ENCODE measurements at regions not wholly inside any gene's neighbourhood (a gene's known extent, or its start where the extent isn't known, plus 50 kb on each side); places are given as distances from the start of the nearest gene placed in this dataset.

DNA sequence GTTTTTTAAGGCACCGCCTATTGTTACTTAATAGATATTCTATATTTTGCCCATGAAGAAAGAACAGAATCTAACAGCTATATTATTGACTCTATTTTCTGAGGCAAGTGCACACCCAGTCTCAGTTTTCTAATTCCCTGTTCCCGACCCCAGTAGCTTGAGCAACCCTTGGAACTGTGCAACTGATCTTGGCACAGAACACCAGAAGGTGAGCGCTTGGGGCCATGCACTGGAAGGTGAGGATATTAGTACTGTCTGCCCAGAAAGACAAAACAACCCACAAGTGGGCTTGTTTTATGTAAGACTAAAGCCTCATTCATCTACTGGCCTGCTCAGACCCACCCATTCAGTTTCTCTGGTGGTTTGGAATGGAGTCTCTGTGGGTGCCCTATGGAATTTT lies 188.8 kb upstream of the LINC00305 start:
- no peak overlapping the region for H3K9ac ChIP-seq
- no peak overlapping the region for H3K27ac ChIP-seq
- no peaks in the 10 kb centered on the region for H4K20me1 ChIP-seq (ENCODE audit: insufficient read depth)
- no peaks in the 10 kb centered on the region for H3K4me1 ChIP-seq (ENCODE audit: low read depth, poor library complexity, severe bottlenecking)
- H3K4me2 ChIP-seq, result no peak overlapping the region
- H3K4me3 ChIP-seq (IDR thresholded peaks at IDR 0.05; ENCODE audit: insufficient read depth, low read depth, low read length), result no peak overlapping the region
- H3K27me3 ChIP-seq (ENCODE audit: insufficient read depth, low read depth), result no peaks in the 10 kb centered on the region
- no peak overlapping the region for H2AFZ ChIP-seq (ENCODE audit: low read depth)
- H3K36me3 ChIP-seq (ENCODE audit: insufficient read depth), result no peaks in the 10 kb centered on the region
- no peak for TF ChIP-seq CTCF (conservative IDR thresholded peaks at IDR 0.05; ENCODE audit: low read depth, low read length)
- H3K79me2 ChIP-seq (ENCODE audit: insufficient read depth, low read depth), result no peaks in the 10 kb centered on the region

DNA sequence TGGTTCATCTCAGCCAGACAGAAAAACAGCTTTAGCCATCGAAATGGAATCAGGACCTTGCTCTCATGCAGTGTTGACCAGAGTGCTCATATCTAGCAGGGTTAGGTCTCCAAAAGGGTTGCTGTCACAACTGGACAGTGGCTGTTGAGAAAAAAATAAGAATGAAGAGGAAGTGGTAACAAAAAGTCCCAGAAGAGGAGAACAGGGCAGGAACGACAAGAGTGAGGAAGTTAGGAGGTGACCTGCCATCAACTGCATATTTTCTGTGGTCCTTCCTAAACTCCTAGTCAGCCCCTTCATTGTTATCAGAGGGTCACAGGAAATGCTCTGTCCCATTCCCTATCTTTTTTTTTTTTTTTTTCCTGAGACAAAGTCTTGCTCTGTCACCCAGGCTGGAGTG lies 188.1 kb upstream of the LINC00305 start:
- H3K4me1 ChIP-seq (ENCODE audit: low read depth, poor library complexity, severe bottlenecking), result no peaks in the 10 kb centered on the region
- TF ChIP-seq CTCF (conservative IDR thresholded peaks at IDR 0.05; ENCODE audit: low read depth, low read length), result no peak
- H3K27ac ChIP-seq, result no peak overlapping the region
- no peaks in the 10 kb centered on the region for H4K20me1 ChIP-seq (ENCODE audit: insufficient read depth)
- H3K9ac ChIP-seq, result no peak overlapping the region
- no peak overlapping the region for H2AFZ ChIP-seq (ENCODE audit: low read depth)
- H3K4me2 ChIP-seq, result no peak overlapping the region
- no peak overlapping the region for H3K4me3 ChIP-seq (IDR thresholded peaks at IDR 0.05; ENCODE audit: insufficient read depth, low read depth, low read length)
- H3K79me2 ChIP-seq (ENCODE audit: insufficient read depth, low read depth), result no peaks in the 10 kb centered on the region
- no peaks in the 10 kb centered on the region for H3K27me3 ChIP-seq (ENCODE audit: insufficient read depth, low read depth)
- H3K36me3 ChIP-seq (ENCODE audit: insufficient read depth), result no peaks in the 10 kb centered on the region

DNA sequence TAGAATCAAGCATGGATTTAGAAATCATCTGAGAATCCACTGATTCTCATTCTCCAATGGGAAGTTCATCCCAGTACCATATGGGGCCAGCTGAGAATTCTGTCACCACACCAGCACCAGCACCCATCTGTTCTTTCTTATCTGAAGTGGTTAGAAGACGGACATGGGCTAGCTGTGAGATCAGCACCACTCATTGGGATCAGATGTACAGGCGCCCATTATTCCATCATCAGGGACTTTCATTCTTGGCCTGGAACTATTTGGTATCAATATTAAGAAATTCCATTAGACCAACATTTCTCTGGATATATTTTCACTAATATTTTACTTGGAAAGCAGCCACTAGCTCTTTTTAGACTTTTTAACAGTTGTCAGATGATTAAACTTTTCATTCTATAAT lies 185.9 kb upstream of the LINC00305 start:
- no peaks in the 10 kb centered on the region for H3K4me1 ChIP-seq (ENCODE audit: low read depth, poor library complexity, severe bottlenecking)
- no peaks in the 10 kb centered on the region for H4K20me1 ChIP-seq (ENCODE audit: insufficient read depth)
- no peak for TF ChIP-seq CTCF (conservative IDR thresholded peaks at IDR 0.05; ENCODE audit: low read depth, low read length)
- H3K36me3 ChIP-seq (ENCODE audit: insufficient read depth), result no peaks in the 10 kb centered on the region
- H3K27me3 ChIP-seq (ENCODE audit: insufficient read depth, low read depth), result no peaks in the 10 kb centered on the region
- H3K4me3 ChIP-seq (IDR thresholded peaks at IDR 0.05; ENCODE audit: insufficient read depth, low read depth, low read length), result no peak overlapping the region
- no peak overlapping the region for H3K4me2 ChIP-seq
- no peak overlapping the region for H2AFZ ChIP-seq (ENCODE audit: low read depth)
- no peaks in the 10 kb centered on the region for H3K79me2 ChIP-seq (ENCODE audit: insufficient read depth, low read depth)
- no peak overlapping the region for H3K9ac ChIP-seq
- no peak overlapping the region for H3K27ac ChIP-seq

GRCh38 chr18:64333584-64333983 lies 184.7 kb upstream of the LINC00305 start:
- Histone ChIP-seq H3K4me1 (ENCODE audit: low read depth, poor library complexity, severe bottlenecking) (no peaks in the 10 kb centered on the region), H4K20me1 (ENCODE audit: insufficient read depth) (no peaks in the 10 kb centered on the region), H3K4me3 (IDR thresholded peaks at IDR 0.05; ENCODE audit: insufficient read depth, low read depth, low read length) (no peak overlapping the region), H3K36me3 (ENCODE audit: insufficient read depth) (no peaks in the 10 kb centered on the region), H3K27me3 (ENCODE audit: insufficient read depth, low read depth) (no peaks in the 10 kb centered on the region), H3K27ac (no peak overlapping the region), H2AFZ (ENCODE audit: low read depth) (no peak overlapping the region), H3K9ac (no peak overlapping the region), H3K79me2 (ENCODE audit: insufficient read depth, low read depth) (no peaks in the 10 kb centered on the region), H3K4me2 (no peak overlapping the region)
- no peak for TF ChIP-seq CTCF (conservative IDR thresholded peaks at IDR 0.05; ENCODE audit: low read depth, low read length)

DNA sequence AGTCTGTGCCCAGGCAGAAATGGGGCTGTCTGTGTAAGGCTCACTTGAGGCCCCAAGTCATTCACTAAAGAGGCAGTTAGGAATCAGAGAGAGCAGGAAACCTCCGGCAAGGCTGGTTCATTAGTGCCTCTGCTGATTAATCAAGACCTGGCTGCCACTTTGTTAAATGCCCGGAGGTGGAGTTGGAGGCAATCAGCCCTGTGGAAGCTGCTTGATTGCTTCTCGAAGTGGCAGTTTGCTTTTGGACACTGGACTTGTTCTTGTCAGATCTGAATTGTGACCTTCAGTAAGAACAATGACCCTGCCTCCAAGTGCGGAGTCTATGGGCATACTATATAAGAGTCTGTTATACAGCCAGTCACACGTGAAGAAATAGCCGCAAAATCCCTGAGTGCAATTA lies 183.9 kb upstream of the LINC00305 start:
- no peak overlapping the region for H3K4me2 ChIP-seq
- H4K20me1 ChIP-seq (ENCODE audit: insufficient read depth), result no peaks in the 10 kb centered on the region
- no peak overlapping the region for H2AFZ ChIP-seq (ENCODE audit: low read depth)
- H3K4me3 ChIP-seq (IDR thresholded peaks at IDR 0.05; ENCODE audit: insufficient read depth, low read depth, low read length), result no peak overlapping the region
- no peak for TF ChIP-seq CTCF (conservative IDR thresholded peaks at IDR 0.05; ENCODE audit: low read depth, low read length)
- no peak overlapping the region for H3K9ac ChIP-seq
- H3K27ac ChIP-seq, result no peak overlapping the region
- H3K27me3 ChIP-seq (ENCODE audit: insufficient read depth, low read depth), result no peaks in the 10 kb centered on the region
- no peaks in the 10 kb centered on the region for H3K4me1 ChIP-seq (ENCODE audit: low read depth, poor library complexity, severe bottlenecking)
- H3K79me2 ChIP-seq (ENCODE audit: insufficient read depth, low read depth), result no peaks in the 10 kb centered on the region
- H3K36me3 ChIP-seq (ENCODE audit: insufficient read depth), result no peaks in the 10 kb centered on the region

Data from KMS-11 (cell line).